Esophagus squamous epithelium (tissue), 5 donors: ENCODE measurements at regions not wholly inside any gene's neighbourhood (a gene's known extent, or its start where the extent isn't known, plus 50 kb on each side); places are given as distances from the start of the nearest gene placed in this dataset.

ENCODE experiments used
- DNase-seq: peaks from one replicate; lab custom pipeline; 2025; lab: John Stamatoyannopoulos, UW
- H3K27ac ChIP-seq, 4 donors: fragments of 200-600 bp; sonication (generic); one replicate each; pipeline ENCODE4 v1.5.1; 2016 to 2019; ENCODE audit warnings: mild to moderate bottlenecking in 1 of 4
- H3K27me3 ChIP-seq, 4 donors: fragments of 200-600 bp; sonication (generic); 1 replicate in 3 of 4; 2 replicates in 1 of 4; pipeline versions ENCODE4 v1.5.1 to v1.6.0; 2017 to 2021; ENCODE audit warnings: antibody characterized with exemption in 1 of 4
- H3K36me3 ChIP-seq, 3 donors: fragments of 200-600 bp; sonication (generic); one replicate each; pipeline ENCODE4 v1.5.1; 2016 to 2019
- H3K4me1 ChIP-seq, 3 donors: fragments of 200-600 bp; sonication (generic); one replicate each; pipeline ENCODE4 v1.5.1; 2017 to 2019
- H3K4me3 ChIP-seq, 4 donors: fragments of 200-600 bp; sonication (generic); 1 replicate in 3 of 4; 2 replicates in 1 of 4; pipeline ENCODE4 v1.5.1; 2016 to 2019; ENCODE audit warnings: mild to moderate bottlenecking in 2 of 4, moderate library complexity in 1 of 4
- H3K9me3 ChIP-seq, 3 donors: fragments of 200-600 bp; sonication (generic); one replicate each; pipeline ENCODE4 v1.5.1; 2016 to 2019
- POLR2A ChIP-seq, 4 donors: fragments of 450-650 bp; IDR thresholded peaks; one replicate each; pipeline ENCODE4 v1.6.1; 2017; ENCODE audit warnings: antibody characterized with exemption in 4 of 4, mild to moderate bottlenecking in 4 of 4, moderate library complexity in 3 of 4
- WGBS, 2 donors: methylation state at CpG; one replicate each; pipeline ENCODE4 v1.1.5; 2018; 5-methylcytosine and 5-hydroxymethylcytosine counted together
- intact Hi-C: fragments of 100-400 bp; cut with DNase I; formaldehyde crosslinking; loops from one replicate; pipeline ENCODE4 v1.15.0; 2022
- TF ChIP-seq, protein P1 (sequence below), 6 experiments: fragments of 450-650 bp in 4 of 6; fragments of 200-600 bp in 2 of 6; sonication (generic) in 2 of 6; IDR thresholded peaks; one replicate each; pipeline ENCODE4 v1.5.1; 2016 to 2019; ENCODE audit warnings: antibody characterized with exemption in 6 of 6, mild to moderate bottlenecking in 4 of 6, moderate library complexity in 4 of 6
- donor health status: DM: yes; HTN: yes; CAD: no.

DNA sequence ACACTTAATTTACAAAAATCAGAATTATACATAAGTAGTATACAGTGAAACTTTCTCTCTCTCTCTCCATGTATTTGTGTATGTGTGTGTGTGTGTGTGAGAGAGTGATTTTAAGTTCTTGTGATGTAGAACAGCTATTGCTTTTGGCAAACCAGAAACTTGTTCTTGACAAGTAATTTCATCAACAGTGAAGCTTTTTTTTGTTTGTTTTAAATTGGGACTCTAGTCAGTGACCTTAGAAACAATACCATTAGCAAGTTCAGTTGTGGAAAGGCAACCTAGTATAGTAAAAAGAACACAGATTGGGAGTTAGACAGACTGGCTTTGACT, 319.1 kb downstream of the PTEN start:
- TF ChIP-seq, protein P1, sequence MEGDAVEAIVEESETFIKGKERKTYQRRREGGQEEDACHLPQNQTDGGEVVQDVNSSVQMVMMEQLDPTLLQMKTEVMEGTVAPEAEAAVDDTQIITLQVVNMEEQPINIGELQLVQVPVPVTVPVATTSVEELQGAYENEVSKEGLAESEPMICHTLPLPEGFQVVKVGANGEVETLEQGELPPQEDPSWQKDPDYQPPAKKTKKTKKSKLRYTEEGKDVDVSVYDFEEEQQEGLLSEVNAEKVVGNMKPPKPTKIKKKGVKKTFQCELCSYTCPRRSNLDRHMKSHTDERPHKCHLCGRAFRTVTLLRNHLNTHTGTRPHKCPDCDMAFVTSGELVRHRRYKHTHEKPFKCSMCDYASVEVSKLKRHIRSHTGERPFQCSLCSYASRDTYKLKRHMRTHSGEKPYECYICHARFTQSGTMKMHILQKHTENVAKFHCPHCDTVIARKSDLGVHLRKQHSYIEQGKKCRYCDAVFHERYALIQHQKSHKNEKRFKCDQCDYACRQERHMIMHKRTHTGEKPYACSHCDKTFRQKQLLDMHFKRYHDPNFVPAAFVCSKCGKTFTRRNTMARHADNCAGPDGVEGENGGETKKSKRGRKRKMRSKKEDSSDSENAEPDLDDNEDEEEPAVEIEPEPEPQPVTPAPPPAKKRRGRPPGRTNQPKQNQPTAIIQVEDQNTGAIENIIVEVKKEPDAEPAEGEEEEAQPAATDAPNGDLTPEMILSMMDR (IDR thresholded peaks at IDR 0.05): no peak
- no peak for TF ChIP-seq POLR2A (IDR thresholded peaks at IDR 0.05)
- Histone ChIP-seq H3K9me3 (no peaks in the 10 kb centered on the region), H3K4me3 (no peak overlapping the region), H3K36me3 (no peaks in the 10 kb centered on the region), H3K27me3 (no peaks in the 10 kb centered on the region), H3K27ac (no peak overlapping the region), H3K4me1 (no peaks in the 10 kb centered on the region)
- intact Hi-C loops: no loop called here
- DNase-seq: no peak

DNA sequence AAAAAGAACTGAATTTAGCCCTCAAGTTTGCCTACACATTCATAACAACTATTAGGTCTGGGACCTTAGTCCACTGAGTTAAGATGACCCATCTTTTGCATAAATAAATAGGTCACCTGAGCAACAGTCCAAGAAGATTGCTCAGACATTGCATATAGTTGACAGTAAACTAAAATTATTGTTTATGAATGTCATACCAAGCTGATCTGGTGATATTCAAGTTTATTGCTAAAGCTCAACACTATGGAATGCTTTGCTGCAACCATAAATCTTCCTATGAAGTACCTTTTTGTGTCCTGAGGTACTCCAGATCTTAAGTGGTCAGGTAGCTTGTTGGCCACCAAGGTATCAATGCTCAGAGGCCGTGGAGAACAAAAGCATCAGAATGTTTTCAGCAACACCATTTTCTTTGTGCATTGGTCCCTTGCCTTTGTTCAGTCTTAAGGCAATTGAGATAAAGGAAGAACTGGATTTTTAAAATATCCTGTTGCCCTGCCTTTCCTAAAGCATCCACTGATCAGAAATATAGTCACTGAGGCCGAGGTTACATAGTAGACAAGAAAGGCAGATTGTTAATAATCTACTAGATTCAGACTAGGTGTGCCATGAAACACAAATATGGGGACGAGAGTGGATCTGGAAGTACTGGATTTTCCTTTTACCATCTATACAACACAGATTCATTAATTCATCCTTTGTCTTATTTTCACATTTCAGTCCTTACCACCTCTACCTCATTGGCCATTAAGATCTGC, 321.3 kb downstream of the PTEN start:
- H3K9me3 ChIP-seq: no peaks in the 10 kb centered on the region
- intact Hi-C loops: no loop called here
- no peak overlapping the region for H3K4me3 ChIP-seq
- no peak for DNase-seq
- H3K27me3 ChIP-seq: no peaks in the 10 kb centered on the region
- TF ChIP-seq POLR2A (IDR thresholded peaks at IDR 0.05): no peak
- TF ChIP-seq, protein P1 (IDR thresholded peaks at IDR 0.05): no peak
- WGBS, 2 donors: 89 to 90% methylated on average over 3 of the region's 3 CpGs
- no peaks in the 10 kb centered on the region for H3K36me3 ChIP-seq
- no peaks in the 10 kb centered on the region for H3K4me1 ChIP-seq
- H3K27ac ChIP-seq: no peak overlapping the region

DNA sequence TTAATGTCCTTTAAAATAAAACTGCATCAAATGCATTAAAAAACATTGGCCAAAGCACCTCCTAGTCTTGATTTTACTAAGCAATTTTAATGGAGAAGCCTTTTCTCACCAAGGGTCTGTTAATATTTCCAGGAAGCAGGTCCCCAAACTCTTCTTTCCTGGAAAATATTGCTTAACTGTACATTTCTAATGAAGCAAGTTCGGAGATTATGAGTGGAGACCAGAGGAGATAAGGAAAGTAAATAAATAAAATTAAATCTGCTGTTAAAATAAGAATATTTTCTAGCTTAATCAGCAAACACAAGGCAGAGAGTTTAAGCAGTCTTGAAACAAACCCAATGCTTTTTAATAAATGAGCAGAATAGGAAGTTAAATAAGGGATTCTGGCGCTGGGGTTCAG, 322.4 kb downstream of the PTEN start:
- Histone ChIP-seq H3K9me3 (no peaks in the 10 kb centered on the region), H3K27ac (no peak overlapping the region), H3K36me3 (no peaks in the 10 kb centered on the region), H3K27me3 (no peaks in the 10 kb centered on the region), H3K4me3 (no peak overlapping the region), H3K4me1 (no peaks in the 10 kb centered on the region)
- intact Hi-C loops: no loop called here
- 80 to 83% methylated on average over 2 of the region's 2 CpGs for WGBS, 2 donors
- TF ChIP-seq POLR2A (IDR thresholded peaks at IDR 0.05): no peak
- TF ChIP-seq, protein P1 (IDR thresholded peaks at IDR 0.05): no peak
- DNase-seq: no peak

DNA sequence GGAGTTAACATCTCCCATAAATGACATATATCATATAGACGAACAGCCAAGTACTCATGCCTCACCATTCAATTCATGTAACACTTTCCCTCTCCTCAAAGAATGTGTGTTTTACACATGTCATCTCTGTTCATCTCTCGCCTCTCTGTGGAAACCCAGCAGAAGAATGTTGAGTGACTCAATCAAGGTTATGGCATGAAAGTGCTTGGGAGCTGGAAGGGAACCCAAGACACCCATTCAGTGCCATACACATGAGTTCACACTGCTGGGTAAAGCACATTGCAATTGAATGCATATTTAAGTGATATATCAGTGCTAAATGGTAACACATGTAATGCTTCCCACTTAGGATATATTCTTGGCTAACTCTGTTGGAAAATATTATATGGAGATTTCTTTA, 322.9 kb downstream of the PTEN start:
- intact Hi-C loops: no loop called here

DNA sequence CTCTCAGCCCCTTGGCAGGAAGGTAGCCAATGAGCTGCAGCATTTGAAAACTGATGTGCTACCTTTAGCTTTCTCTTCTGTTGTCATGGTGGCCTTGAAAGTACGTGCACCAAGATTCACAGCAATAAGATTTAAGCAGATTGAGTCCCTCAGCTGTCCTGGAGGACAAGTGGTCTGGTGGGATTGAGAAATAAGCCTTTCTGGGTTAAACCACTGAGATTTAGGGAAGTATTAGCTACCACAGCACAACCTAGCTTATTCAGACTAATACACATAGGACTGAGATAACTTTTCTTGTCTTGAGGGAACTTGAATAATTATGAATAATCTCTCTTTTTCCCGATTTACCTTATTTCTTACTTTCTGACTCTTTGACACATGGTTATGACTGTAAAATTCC, 324.0 kb downstream of the PTEN start:
- Histone ChIP-seq H3K4me1 (no peaks in the 10 kb centered on the region), H3K9me3 (no peaks in the 10 kb centered on the region), H3K4me3 (no peak overlapping the region), H3K27ac (no peak overlapping the region), H3K27me3 (no peaks in the 10 kb centered on the region), H3K36me3 (no peaks in the 10 kb centered on the region)
- intact Hi-C loops: no loop called here
- no peak for DNase-seq
- 63 to 86% methylated on average over 2 of the region's 2 CpGs for WGBS, 2 donors
- no peak for TF ChIP-seq POLR2A (IDR thresholded peaks at IDR 0.05)

More for the DNA sequence above, 322.9 kb downstream of the PTEN start:
- Histone ChIP-seq H3K27ac (no peak overlapping the region), H3K27me3 (no peaks in the 10 kb centered on the region), H3K4me1 (no peaks in the 10 kb centered on the region), H3K4me3 (no peak overlapping the region), H3K9me3 (no peaks in the 10 kb centered on the region), H3K36me3 (no peaks in the 10 kb centered on the region)
- 58 to 86% methylated on average over 2 of the region's 2 CpGs for WGBS, 2 donors
- no peak for TF ChIP-seq POLR2A (IDR thresholded peaks at IDR 0.05)
- TF ChIP-seq, protein P1 (IDR thresholded peaks at IDR 0.05): no peak
- DNase-seq: no peak

DNA sequence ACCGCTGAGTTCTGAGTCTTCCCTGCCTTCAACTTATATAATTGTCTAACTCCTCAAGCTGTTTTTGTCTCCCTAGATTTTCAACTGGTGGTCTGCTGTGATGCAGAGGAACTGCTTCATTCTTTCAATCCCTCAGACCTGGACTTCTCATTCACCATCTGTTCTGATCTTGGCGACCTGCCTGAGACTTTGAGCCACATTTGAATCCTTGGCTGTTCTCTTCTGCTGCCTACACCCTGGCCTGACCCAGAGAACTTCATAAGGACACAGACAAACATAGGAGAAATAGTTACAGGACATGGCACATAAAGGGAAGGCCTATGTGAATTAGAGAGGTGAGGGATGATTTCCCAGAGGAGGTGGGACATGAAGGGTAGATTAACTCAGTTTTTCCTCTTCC, 326.7 kb downstream of the PTEN start:
- Histone ChIP-seq H3K36me3 (no peaks in the 10 kb centered on the region), H3K27ac (no peak overlapping the region), H3K27me3 (no peaks in the 10 kb centered on the region), H3K9me3 (no peaks in the 10 kb centered on the region), H3K4me1 (peaks cover 0 to 3% (median 0%) of the 10 kb centered on the region in 3 donors), H3K4me3 (no peak overlapping the region)
- no peak for DNase-seq
- intact Hi-C loops: no loop called here
- TF ChIP-seq, protein P1 (IDR thresholded peaks at IDR 0.05): no peak
- no peak for TF ChIP-seq POLR2A (IDR thresholded peaks at IDR 0.05)
- WGBS, 2 donors: 86 to 90% methylated on average over 1 to 2 of the region's 2 CpGs
